ENCODE measurements at regions not wholly inside any gene's neighbourhood (a gene's known extent, or its start where the extent isn't known, plus 50 kb on each side); places are given as distances from the start of the nearest gene placed in this dataset.
A peak's percentile ranks its signal among the peaks of the same experiment; 100 is the strongest.
"Not testable (repeated sequence)": the region's sequence is repeated elsewhere in the genome, so short reads cannot be mapped to it uniquely, and the experiment has no call there.

DNA sequence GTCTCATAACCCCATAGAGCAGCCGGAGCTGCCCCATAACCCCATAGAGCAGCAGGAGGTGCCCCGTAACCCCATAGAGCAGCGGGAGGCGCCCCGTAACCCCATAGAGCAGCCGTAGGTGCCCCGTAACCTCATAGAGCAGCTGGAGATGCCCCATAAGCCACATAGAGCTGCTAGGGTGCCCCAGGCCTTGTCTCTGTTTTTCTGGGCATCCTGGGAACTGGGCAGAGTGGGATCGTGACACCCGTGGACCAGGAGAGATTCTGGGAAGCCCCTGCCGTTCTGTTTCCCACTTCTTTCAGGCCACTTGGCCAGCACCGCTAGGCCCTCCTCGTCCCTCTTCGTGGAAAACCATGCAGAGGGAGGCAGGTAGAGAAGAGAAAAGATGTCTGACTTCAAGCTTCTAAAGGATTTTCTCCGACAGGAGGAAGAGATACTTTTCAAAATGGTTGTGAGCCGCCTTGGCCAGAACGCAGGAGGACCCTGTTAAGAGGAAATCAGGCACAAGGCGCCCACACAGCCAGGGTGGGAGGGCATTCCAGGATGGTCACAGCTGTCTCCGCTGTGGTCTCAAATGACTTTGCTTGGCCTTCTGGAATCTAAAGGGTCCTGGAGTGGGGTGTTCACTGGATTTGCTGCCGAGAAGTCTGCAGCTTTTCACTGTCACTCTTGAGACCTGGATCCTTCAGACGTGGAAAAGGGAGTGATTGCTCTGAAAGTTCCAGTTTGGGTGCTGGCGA lies 171.8 kb downstream of the NPIPB11 start:
- DNase-seq (ENCODE audit: low read depth): not testable (repeated sequence)

DNA sequence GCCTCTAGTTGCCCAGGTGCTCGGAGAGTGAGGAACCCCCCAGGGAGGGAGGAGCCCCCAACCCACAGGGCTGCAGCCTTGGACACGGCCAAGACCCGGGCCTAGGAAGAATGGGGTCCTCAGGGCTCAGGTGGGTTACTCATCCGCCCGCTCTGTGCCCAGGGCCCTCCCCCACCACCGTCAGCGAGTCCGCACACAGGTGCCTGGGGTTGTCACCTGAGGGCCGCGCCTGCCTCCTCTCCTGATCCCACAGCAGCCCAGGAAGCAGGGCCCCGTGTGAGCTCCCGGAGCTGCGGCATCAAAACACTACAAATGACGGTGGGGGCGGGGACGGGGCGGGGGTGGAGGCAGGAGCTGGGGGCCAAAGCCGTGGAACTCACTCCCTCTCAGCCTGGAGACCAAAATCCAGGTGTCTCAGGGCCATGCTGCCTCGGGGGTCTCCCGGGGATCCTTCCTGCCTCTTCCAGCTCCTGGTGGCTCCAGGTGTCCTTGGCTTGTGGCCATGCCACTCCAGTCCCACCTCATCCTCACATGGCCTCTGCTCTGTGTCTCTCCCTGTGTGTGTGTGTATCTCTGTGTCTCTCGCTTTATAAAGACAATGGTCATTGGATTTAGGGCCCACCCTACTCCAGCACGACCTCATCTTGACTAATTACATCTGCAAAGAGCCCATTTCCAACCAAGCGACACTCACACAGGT lies 172.7 kb downstream of the NPIPB11 start:
- not testable (repeated sequence) for DNase-seq (ENCODE audit: low read depth)

DNA sequence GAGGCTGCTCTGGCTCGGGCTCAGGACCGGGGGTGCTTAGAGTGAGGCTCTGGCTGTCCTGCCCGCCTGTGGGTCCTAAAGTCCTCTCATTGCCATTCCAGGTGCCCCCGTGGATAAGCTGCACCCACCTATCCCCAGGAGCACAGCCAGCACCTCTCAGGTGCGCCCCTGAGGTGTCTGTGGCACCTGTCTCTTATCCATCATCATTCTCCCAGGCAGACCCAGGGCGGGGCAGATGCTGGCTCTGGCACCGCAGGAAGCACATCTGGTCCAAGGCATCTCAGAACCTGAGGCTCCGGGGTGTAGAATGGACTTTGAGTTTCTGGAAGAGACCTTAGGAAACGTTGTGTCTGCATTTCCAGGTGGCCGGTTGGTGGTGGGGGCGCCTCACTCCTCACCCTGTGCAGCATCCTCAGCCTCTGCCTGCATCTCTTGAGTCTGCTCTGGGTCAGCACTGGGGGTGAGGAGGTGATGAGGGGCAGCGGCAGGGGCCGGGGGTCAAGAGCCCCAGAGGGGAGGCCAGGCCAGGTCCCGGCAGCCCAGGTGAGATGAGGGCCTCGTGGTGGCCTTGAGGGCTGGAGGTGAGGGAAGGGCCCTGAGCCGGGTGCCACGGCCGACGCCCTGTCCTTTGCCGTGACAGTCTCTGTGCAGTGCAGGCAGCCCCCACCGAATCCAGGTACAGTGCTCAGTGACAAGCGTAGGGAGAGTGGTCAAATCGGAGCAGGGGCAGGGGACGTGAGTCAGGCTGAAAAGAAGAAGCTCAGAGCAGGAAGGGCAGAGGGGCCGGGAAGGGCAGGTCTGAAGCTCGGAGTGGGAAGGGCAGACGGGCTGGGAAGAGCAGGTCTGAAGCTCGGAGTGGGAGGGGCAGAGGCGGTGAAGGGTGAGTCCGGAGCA lies 173.5 kb downstream of the NPIPB11 start:
- DNase-seq (ENCODE audit: low read depth): no peak

DNA sequence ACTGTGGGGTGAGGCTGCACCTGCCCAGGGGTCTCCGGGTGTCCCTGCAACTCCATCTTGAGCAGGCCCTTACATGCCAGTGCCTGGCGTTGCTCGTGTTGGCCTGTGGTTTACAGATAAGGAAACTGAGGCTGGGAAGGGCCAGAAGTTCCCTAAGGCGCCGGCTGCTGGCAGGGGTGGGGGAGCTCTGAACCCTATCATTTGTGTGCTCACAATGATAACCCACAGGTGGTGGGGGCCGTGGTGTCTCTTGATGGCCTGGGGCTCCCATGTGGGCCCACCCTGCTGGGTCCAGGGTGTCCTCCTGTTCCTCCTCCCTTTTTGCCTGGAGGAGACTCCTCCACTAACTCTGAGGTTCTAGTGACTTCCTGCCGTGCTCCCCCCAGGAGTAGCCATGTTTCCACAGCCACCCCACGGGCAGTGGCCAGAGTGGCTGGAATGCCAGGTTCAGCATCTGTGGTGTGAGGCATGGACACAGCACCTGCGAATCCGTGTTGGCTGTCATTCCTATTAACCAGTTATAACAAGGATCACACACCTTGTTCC lies 174.3 kb downstream of the NPIPB11 start:
- not testable (repeated sequence) for DNase-seq (ENCODE audit: low read depth)

DNA sequence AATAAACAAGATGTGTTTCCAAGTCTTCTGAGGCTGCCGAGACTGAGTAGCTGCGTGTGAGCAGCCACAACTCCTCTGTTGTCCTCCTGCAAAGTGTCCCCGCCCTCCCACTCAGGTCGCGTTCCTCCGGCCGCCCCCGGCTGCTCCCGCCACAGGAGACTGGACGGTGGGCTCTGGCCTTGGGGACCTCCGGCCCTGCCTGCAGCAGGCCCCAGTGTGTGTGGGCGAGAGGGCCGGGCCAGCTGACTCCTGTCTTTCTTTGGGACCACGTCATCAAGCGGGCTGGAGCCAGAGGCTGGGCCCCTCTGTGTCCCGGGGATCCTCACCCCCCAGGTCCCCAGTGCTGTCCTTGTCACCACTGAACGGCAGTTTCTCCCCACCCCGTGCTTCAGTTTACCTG lies 175.3 kb downstream of the NPIPB11 start:
- DNase-seq (ENCODE audit: low read depth): no peak

DNA sequence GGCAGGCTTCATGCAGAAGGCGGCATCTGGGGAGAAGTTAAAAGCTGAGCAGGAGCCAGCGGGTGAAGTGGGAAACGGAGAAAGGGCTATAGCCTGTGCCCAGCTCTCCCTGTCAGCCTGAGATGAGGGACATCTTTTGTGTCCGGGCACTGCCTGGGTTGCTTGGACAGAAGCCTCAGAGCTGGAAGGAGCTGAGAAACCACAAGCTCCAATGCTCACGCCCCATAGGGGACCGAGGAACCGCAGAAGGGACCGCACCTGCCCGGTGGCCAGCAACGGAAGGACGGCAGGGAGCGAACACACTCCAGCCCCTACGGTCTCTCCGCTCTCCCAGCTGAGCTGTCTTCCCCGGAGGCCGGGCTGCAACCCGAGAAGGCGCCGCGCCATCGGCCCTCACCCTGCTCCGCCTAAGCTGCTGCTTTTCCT lies 175.8 kb downstream of the NPIPB11 start:
- DNase-seq (ENCODE audit: low read depth): no peak

DNA sequence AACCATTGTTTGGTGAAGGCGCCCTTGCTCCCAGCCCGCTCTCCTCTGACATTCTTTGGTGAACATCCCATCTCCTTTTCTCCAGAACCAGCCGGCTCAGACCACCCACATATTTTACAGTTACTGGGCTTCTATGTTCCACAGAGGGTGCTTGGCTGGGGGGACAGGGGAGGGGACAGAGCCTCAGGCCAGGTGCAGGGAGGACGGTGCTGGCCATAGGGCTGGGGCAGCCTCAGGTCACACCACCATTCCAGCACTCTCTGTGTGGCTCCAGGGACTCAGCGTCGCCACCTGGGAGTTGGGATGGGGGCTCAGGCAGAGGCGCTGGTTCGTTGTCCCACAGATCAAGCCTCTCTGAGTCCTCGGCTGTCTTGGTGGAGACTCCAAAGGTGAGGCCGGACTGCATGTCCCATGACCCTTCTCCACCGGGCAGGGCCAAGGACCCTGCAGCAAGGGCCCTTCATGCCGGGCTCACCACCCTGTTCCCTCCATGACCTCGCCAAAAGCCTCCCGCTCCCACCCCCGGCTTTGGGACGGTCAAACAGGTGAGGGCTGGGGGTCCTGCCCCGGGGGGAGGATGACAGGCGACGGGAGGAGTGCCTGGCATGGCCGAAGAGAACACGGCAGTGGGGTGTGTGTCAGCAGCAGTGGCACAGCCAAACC lies 176.4 kb downstream of the NPIPB11 start:
- DNase-seq (ENCODE audit: low read depth): not testable (repeated sequence)

DNA sequence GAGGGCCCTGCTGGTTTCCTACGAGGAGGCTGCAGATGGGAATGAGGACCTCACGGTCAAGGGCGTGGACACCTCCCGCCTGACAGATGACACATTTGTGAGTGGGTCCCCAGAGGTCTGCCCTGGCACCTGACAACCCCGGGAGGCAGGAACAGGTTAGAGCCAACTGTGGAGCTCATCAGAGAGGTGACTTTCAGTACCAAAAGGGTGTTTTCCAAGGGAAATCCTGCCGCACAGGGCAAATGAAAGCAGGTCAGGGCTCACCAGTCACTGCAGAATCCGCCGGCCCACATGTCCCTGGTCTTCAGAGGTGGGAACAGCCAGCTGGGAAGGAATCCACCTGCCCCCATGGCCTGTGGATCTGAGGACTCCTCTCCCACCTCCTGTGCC lies 176.9 kb downstream of the NPIPB11 start:
- DNase-seq (ENCODE audit: low read depth): not testable (repeated sequence)

DNA sequence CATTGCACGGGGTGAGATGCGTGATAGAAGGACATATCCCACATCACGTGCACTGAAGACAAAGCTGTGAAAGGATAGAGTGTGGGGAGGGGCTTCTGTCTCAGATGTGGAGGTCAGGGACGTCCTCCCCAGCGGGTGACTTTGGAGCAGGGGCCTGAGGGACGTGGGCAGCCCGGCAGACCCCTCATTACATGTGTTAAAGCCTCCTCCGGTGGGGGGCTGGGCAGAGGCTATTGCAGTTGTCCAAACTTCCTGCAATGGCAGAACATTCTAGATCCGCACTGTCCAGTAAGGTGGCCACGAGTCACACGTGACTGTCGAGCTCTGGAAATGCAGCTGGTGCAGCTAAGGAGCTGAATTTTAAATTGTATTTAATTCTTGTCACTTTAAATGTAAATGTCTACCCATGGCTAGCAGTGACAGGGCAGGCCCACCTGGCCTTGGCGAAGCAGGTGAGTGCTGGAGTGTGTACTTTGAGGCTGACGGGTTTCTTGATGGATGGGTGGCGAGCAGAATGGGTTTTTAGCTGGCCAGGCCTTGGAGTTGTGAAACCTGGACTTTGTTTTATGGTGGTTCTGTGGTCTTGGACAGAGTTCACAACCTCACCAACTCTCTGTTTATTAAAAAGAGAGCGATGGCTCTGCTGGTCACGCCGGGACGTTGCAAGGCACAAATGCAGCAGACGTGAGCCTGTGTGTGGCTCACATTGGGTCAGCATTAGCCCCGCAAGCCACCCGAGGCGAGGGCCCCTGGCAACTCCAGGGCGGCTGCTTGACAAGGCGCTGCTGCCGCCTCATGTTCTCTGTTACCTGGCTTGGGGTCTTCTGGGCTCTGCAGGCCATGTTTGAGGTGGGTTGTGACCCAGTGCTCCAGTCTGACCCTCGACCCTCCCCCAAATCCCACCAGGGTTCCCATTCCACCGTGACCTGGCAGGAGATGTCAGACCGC lies 177.6 kb downstream of the NPIPB11 start:
- not testable (repeated sequence) for DNase-seq (ENCODE audit: low read depth)

DNA sequence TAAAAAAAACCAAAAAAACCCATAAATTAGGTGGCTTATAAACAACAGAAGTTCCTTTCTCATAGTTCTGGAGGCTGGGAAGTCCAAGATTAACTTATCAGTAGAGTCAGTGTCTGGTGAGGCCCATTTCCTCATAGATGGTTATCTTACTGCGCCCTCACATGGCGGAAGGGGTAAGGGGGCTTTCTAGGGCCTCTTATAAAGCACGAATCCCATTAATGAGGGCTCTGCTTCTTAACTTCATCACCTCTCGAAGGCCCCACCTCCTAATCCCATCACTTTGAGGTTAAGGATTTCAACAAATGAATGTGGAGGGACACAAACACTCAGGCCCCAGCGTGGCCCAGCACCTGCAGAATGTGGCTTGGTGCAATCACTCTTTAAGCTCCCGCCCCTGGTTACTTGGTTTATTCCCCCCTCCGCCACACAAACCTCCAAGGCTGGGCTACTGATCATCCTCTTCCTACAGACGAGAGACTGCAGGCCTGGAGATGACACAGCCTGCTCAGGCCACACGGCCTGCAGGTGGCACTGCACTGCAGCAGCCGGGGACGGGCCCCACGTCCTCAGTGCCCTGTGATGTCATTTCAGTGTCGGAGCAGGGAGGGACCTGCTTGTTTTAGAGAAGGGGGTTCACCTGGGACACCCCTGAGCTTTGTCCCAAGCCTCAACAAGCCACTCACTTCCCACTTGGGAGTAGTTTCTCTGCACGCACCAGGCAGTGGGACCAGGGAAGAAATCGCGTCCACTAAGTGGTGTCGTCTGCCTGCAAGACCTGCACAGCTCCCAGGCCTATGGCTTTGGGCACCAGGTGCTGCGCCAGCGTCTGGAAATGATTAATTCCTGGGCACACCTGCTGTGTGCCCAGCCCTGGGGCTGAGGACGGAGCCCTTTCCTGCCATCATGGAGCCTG lies 178.5 kb downstream of the NPIPB11 start:
- peak; percentile 46 for DNase-seq (ENCODE audit: low read depth)

DNA sequence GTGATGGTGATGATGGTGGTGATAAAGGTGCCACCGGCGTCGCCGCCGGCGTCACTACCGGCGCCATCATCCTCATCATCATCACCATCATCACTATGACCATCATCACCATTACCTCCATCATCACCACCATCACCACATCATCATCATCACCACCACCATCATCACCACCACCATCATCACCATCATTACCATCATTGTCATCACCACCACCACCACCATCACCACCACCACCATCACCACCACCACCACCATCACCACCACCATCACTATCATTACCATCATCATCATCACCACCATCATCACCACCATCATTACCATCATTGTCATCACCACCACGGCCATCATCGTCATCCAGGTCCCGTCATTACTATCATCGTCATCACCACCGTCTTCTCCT lies 179.7 kb downstream of the NPIPB11 start:
- no peak for DNase-seq (ENCODE audit: low read depth)

DNA sequence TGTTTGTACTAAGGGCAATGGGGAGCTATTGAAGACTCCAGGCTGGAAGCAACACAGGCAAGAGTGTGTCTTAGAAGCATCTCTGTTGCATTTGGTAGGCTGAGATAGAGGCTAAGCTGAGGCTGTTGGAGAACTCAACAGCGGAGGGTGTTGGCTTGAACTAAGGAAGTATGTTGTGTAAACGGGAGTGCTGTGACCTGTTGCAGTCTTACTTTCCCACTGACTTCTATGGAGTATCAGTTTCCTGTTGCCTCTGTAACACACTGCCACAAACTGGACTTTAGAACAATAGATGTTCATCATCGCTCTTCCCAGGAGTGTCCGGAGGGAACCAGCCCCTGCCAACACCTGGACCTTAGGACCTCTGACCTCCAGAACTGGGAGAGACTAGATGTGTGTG lies 181.8 kb downstream of the NPIPB11 start:
- DNase-seq (ENCODE audit: low read depth): not testable (repeated sequence)

DNA sequence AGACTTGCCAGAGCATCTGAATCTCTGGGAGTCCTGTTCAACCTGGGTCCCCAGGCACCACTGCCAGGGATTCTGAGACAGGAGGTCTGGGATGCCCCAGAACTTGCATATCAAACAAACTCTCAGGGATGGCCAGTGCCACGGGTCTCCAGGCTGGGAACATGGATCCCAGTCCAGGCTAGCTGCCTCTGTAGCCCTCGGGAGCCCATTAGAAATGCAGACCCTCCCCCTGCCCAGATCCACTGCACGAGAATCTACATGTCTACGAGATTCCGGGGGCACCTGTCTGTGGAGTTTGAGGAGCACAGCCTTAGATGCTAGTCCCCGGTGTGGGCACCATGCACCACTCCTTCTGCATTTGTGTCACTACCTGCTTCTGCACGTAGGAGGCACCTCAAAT lies 183.9 kb downstream of the NPIPB11 start:
- DNase-seq (ENCODE audit: low read depth): not testable (repeated sequence)

DNA sequence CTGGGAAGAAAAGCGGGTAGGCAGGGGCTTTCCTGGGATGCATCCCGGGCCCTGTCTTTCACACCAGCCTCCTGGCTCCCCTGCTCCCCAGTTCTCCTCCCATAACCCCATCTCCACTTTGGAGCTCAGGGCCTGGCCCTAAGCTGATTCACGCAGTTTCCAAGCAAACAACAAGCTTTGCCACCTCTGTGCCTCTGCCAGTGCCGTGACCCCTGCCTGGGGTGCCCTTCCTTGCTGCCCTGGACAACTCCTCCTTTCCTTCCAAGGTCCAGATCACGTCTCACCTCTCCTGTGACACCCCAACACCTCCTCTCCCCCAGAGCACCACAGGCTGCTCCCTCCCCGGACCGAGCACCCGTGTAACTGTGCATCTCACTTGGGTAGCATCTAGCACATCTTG lies 184.5 kb downstream of the NPIPB11 start:
- DNase-seq (ENCODE audit: low read depth): not testable (repeated sequence)

DNA sequence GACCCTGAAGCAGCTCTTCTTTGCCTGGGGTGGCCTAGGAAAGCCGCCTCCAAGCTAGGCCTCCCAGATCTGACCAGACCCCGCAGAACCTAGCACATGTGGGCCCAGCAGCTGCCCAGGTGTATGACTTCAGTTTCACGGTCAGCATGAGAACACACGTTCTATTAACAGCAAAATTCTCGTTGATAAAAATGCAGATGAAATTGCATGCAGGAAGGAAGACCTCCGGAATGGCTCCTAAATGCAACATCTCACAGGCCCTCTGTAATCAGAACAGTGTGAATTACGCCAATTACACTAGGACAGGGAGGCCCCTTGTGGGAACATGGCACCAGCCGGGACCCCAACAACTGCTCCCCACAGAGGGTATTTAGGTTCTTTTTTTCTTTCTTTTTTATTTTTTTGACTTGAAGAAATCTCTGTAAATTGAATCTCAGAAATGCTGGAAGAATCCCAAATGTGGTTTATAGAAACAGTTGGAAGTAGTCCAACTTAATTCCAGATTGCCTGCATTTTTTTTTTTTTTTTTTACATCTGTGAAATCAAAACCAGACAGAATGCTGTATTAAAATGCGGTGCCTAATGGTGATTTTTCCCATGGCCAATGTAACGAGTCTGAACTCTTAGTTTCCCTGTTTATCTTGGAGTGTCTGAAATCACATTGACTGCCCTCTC lies 185.1 kb downstream of the NPIPB11 start:
- DNase-seq (ENCODE audit: low read depth): peak; percentile 80

DNA sequence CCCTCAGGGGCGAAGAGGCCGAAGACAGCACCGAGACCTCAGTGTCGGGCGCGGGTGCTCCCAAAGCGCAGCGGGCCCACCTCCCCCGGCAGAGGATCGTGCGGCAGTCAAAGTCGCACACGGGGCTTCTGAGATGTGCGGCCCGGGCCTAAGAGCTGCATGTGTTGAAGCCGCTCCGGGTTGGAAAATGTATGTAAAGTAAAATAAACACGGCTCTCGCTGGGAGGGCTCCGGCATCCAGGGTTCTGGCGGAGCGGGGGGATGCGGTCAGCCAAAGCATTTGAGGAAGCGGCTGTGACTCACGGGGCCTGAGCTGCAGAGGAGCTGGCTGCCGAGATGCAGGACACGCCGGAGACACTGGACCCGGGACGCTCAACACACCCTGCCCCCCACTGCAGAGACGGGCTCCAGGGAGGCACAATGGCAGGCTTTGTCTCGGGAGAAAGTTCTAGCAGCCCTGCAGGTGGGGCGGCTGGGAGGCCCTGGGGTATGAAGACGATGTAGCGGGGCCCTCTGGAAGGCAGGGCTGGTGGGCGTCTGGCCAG lies 185.8 kb downstream of the NPIPB11 start:
- peak; percentile 78 for DNase-seq (ENCODE audit: low read depth)

DNA sequence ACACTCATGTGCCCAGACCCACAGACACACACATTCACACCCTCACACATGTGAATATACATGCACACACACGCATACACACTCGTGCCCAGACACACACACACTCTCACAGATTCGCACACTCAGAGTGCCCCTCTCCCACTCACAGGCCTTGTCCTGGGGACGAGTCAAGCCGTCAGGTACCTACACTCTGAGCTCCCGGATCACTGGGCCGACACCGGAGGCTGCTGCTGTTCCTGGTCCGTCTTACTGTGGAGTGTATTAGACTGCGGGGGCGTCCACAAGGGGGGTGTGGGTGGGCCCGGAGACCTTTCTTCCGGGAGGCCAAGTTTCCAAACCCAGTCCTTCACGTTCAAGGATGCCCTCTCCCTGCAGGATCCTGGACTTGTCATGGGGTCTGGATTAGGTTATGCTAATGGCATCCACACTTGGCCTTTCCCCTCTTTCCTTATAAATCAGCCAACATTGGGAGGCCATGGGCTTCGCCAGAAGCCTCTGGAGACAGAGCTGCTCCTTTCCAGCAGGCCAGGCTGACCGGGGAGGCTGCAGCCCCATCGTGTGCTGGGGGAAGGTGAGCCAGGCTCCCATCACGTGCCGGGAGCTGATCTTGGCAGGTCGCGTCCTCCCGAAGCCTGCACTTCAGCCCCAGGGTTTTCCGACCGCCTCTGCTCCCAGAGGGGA lies 186.4 kb downstream of the NPIPB11 start:
- peak; percentile 33 for DNase-seq (ENCODE audit: low read depth)

DNA sequence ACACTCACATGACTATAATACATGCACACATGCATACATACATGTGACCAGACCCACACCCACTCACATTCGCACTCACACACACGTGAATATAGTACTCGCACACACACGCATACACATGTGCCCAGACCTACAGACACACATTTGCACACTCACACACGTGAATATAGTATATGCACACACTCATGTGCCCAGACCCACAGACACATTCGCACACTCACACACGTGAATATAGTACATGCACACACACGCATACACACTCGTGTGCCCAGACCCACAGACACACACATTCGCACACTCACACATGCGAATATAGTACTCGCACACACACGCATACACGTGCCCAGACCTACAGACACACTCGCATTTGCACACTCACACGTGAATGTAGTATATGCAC lies 186.9 kb downstream of the NPIPB11 start:
- DNase-seq (ENCODE audit: low read depth): not testable (repeated sequence)

Measured in amniotic epithelial cell (primary cell).